ENCODE measurements at regions not wholly inside any gene's neighbourhood (a gene's known extent, or its start where the extent isn't known, plus 50 kb on each side); places are given as distances from the start of the nearest gene placed in this dataset.

DNA sequence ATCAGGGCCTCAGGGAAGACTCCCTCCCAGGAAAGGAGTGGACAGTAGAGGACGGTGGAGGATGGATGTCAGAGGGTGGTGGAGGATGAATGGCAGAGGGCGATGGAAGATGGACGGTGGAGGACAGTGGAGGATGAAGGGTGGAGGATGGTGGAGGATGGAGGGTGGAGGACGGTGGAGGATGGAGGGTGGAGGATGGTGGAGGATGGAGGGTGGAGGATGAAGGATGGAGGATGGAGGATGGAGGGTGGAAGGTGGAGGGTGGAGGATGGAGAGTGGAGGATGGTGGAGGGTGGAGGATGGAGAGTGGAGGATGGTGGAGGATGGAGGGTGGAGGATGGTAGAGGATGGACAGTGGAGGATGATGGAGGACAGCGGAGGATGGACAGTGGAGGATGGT is 95.9 kb downstream of the LRRC74A start:
- H3K27ac ChIP-seq (replicated peaks): no peak overlapping the region
- H3K27me3 ChIP-seq (ENCODE audit: insufficient read depth, poor library complexity, severe bottlenecking): no peaks in the 10 kb centered on the region

DNA sequence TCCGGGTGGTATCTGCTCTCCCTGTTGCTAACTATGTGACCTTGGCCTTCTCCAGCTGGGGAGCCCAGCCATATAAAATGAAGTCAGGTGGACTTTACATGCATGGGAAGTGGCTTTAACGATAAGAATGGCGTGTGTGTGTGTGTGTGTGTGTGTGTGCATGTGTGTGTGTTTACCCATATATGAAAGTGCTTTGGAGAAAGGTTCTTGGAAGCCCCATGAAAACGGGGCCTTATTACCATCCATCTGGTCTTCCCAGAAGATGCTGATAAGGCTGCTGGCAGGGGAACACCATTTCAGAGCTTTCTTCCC is 94.8 kb downstream of the LRRC74A start:
- DNase-seq (ENCODE audit: low read depth in 1 of 2, low spot score in 1 of 2): no peak
- Histone ChIP-seq H3K27me3 (ENCODE audit: insufficient read depth, poor library complexity, severe bottlenecking) (no peaks in the 10 kb centered on the region), H3K4me3 (replicated peaks; ENCODE audit: insufficient read depth, low read length) (no peak overlapping the region), H3K27ac (replicated peaks) (no peak overlapping the region)
- TF ChIP-seq, protein P1, sequence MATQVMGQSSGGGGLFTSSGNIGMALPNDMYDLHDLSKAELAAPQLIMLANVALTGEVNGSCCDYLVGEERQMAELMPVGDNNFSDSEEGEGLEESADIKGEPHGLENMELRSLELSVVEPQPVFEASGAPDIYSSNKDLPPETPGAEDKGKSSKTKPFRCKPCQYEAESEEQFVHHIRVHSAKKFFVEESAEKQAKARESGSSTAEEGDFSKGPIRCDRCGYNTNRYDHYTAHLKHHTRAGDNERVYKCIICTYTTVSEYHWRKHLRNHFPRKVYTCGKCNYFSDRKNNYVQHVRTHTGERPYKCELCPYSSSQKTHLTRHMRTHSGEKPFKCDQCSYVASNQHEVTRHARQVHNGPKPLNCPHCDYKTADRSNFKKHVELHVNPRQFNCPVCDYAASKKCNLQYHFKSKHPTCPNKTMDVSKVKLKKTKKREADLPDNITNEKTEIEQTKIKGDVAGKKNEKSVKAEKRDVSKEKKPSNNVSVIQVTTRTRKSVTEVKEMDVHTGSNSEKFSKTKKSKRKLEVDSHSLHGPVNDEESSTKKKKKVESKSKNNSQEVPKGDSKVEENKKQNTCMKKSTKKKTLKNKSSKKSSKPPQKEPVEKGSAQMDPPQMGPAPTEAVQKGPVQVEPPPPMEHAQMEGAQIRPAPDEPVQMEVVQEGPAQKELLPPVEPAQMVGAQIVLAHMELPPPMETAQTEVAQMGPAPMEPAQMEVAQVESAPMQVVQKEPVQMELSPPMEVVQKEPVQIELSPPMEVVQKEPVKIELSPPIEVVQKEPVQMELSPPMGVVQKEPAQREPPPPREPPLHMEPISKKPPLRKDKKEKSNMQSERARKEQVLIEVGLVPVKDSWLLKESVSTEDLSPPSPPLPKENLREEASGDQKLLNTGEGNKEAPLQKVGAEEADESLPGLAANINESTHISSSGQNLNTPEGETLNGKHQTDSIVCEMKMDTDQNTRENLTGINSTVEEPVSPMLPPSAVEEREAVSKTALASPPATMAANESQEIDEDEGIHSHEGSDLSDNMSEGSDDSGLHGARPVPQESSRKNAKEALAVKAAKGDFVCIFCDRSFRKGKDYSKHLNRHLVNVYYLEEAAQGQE (IDR thresholded peaks at IDR 0.05; ENCODE audit: insufficient replicate concordance, low read depth): no peak
- TF ChIP-seq SPI1 (IDR thresholded peaks at IDR 0.05; ENCODE audit: borderline replicate concordance, low read depth) (no peak), POLR2AphosphoS5 (IDR thresholded peaks at IDR 0.05; ENCODE audit: low read depth) (no peak), GABPA (IDR thresholded peaks at IDR 0.05; ENCODE audit: low read depth) (no peak)
- TF ChIP-seq, protein P2, sequence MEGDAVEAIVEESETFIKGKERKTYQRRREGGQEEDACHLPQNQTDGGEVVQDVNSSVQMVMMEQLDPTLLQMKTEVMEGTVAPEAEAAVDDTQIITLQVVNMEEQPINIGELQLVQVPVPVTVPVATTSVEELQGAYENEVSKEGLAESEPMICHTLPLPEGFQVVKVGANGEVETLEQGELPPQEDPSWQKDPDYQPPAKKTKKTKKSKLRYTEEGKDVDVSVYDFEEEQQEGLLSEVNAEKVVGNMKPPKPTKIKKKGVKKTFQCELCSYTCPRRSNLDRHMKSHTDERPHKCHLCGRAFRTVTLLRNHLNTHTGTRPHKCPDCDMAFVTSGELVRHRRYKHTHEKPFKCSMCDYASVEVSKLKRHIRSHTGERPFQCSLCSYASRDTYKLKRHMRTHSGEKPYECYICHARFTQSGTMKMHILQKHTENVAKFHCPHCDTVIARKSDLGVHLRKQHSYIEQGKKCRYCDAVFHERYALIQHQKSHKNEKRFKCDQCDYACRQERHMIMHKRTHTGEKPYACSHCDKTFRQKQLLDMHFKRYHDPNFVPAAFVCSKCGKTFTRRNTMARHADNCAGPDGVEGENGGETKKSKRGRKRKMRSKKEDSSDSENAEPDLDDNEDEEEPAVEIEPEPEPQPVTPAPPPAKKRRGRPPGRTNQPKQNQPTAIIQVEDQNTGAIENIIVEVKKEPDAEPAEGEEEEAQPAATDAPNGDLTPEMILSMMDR (IDR thresholded peaks at IDR 0.05; ENCODE audit: insufficient read depth, low read length): no peak

More for the DNA sequence above, 95.9 kb downstream of the LRRC74A start:
- DNase-seq (ENCODE audit: low read depth in 1 of 2, low spot score in 1 of 2): no peak
- TF ChIP-seq, protein P1 (IDR thresholded peaks at IDR 0.05; ENCODE audit: insufficient replicate concordance, low read depth): no peak
- TF ChIP-seq POLR2AphosphoS5 (IDR thresholded peaks at IDR 0.05; ENCODE audit: low read depth) (no peak), GABPA (IDR thresholded peaks at IDR 0.05; ENCODE audit: low read depth) (no peak)
- TF ChIP-seq, protein P2 (IDR thresholded peaks at IDR 0.05; ENCODE audit: insufficient read depth, low read length): no peak
- no peak overlapping the region for H3K4me3 ChIP-seq (replicated peaks; ENCODE audit: insufficient read depth, low read length)

DNA sequence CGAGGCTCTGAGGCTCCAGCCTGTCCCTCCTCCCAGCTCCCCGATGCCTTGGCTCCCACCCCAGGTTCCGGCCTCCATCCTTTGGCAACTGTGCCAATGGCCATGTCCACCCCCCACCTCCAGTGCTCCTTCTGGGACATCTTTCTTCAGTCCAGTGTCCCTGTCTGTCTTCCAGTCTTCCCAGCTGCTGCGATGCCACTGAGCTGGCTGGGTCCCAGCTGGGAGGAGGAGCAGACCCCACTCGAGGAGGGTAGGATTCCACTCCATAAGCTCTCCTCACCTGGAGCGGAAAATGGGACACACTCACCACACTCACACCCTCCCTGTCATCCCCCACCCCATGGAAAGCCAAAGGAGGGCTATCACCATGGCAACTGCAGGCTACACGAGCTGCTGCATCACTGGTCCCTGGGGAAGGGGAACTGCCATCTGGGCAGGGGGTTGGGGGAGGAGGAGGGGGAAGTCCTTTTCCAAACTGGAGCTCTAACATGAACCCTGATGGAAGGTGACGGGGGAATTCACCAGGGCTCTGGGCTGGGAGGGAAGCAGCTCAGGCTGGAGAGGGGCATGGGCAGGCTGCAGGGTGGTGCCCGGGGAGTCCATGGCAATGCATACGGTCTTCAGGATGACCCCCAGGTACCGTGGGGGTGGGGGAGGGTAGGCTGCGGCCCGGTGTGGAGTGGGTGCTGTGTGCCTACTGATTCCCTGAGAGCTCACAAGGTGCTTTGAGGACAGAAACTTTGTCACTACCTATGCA is 94.3 kb downstream of the LRRC74A start:
- no peak overlapping the region for H3K27ac ChIP-seq (replicated peaks)
- no peak for DNase-seq (ENCODE audit: low read depth in 1 of 2, low spot score in 1 of 2)
- H3K4me3 ChIP-seq (replicated peaks; ENCODE audit: insufficient read depth, low read length): no peak overlapping the region
- TF ChIP-seq, protein P1 (IDR thresholded peaks at IDR 0.05; ENCODE audit: insufficient replicate concordance, low read depth): no peak
- TF ChIP-seq GABPA (IDR thresholded peaks at IDR 0.05; ENCODE audit: low read depth): no peak
- TF ChIP-seq, protein P2 (IDR thresholded peaks at IDR 0.05; ENCODE audit: insufficient read depth, low read length): no peak
- no peak for TF ChIP-seq POLR2AphosphoS5 (IDR thresholded peaks at IDR 0.05; ENCODE audit: low read depth)
- TF ChIP-seq SPI1 (IDR thresholded peaks at IDR 0.05; ENCODE audit: borderline replicate concordance, low read depth): no peak
- H3K27me3 ChIP-seq (ENCODE audit: insufficient read depth, poor library complexity, severe bottlenecking): no peaks in the 10 kb centered on the region
